ENCODE measurements at regions not wholly inside any gene's neighbourhood (a gene's known extent, or its start where the extent isn't known, plus 50 kb on each side); places are given as distances from the start of the nearest gene placed in this dataset.

DNA sequence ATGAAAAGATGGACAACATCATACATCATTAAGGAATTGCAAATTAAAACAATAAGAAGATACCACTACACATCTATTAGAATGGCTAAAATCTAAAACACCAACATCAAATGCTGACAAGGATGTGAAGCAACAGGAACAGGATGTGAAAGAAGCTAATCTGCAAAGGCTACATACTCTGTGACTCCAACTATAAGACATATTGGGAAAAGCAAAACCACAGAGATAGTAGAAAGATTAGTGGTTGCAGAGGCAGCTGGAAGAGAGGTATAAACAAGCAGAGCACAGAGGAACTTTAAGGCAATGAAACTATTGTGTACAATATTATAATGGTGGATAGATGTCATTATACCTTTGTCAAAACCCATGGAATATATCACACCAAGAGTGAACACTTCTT, 393.7 kb upstream of the RAB6C start:
- no peak for DNase-seq
- H3K4me3 ChIP-seq (ENCODE audit: low read depth, low read length), result no peak overlapping the region
- no peaks in the 10 kb centered on the region for H3K4me1 ChIP-seq
- H3K36me3 ChIP-seq, result no peaks in the 10 kb centered on the region
- no peaks in the 10 kb centered on the region for H3K9me3 ChIP-seq
- H3K27me3 ChIP-seq, result no peaks in the 10 kb centered on the region
- TF ChIP-seq, protein P1, sequence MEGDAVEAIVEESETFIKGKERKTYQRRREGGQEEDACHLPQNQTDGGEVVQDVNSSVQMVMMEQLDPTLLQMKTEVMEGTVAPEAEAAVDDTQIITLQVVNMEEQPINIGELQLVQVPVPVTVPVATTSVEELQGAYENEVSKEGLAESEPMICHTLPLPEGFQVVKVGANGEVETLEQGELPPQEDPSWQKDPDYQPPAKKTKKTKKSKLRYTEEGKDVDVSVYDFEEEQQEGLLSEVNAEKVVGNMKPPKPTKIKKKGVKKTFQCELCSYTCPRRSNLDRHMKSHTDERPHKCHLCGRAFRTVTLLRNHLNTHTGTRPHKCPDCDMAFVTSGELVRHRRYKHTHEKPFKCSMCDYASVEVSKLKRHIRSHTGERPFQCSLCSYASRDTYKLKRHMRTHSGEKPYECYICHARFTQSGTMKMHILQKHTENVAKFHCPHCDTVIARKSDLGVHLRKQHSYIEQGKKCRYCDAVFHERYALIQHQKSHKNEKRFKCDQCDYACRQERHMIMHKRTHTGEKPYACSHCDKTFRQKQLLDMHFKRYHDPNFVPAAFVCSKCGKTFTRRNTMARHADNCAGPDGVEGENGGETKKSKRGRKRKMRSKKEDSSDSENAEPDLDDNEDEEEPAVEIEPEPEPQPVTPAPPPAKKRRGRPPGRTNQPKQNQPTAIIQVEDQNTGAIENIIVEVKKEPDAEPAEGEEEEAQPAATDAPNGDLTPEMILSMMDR (IDR thresholded peaks at IDR 0.05; ENCODE audit: low read depth, low read length), result no peak

DNA sequence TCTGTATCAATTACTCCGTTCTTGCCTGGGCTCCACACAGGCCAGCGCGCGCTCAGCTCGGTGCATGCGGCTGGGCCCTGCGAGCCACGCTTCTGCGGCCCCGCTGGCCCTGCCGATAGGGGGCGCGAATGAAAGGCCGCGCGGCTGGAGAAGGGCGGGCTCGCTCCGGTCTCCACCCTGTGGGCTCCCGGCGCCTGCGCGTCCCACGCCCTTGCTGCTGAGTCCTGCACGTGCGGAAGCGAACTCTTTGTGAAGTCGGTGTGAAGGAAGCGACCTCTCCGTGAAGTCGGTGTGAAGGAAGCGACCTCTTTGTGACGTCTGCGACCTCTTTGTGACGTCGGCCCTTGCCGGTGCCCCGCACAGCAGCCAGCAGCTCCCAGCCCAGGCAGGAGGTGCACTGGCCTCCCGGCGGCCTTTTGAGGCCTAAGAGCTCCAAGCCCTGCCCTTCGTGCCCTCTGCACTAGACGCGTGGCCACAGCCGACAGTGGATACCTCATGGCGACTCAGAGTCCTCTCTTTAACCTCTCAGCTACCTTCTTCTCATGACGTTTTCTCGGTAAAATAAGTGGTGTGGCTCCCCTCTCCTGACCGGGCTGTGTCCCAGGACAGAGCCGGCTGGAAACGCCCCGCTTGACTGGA, 391.9 kb upstream of the RAB6C start:
- H3K4me1 ChIP-seq, result no peaks in the 10 kb centered on the region
- DNase-seq, result no peak
- no peaks in the 10 kb centered on the region for H3K36me3 ChIP-seq
- H3K4me3 ChIP-seq (ENCODE audit: low read depth, low read length), result no peak overlapping the region
- H3K9me3 ChIP-seq, result no peaks in the 10 kb centered on the region
- no peaks in the 10 kb centered on the region for H3K27me3 ChIP-seq
- TF ChIP-seq, protein P1 (IDR thresholded peaks at IDR 0.05; ENCODE audit: low read depth, low read length), result no peak

DNA sequence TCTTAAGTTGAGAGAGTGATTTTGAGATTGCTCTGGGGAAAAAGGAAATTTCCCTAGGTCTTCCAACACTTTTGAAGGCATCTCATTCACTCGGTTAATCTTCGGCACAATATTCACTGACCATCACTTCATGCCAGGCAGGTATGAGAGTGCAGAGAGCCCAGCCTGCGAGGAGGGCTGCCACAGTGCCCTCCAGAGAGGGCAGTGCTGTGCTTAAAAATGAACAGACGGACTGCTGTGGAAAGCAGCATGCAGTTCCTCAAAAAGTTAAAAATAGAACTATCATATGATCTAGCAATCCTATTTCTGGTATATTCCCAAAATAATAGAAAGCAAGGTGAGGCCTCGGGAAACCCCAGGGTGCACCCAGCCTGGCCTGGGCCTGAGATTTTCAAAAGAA, 374.9 kb upstream of the RAB6C start:
- no peaks in the 10 kb centered on the region for H3K36me3 ChIP-seq
- H3K9me3 ChIP-seq, result no peaks in the 10 kb centered on the region
- no peak for DNase-seq
- H3K4me3 ChIP-seq (ENCODE audit: low read depth, low read length), result no peak overlapping the region
- no peaks in the 10 kb centered on the region for H3K27me3 ChIP-seq
- H3K4me1 ChIP-seq, result no peaks in the 10 kb centered on the region
- TF ChIP-seq, protein P1 (IDR thresholded peaks at IDR 0.05; ENCODE audit: low read depth, low read length), result no peak

DNA sequence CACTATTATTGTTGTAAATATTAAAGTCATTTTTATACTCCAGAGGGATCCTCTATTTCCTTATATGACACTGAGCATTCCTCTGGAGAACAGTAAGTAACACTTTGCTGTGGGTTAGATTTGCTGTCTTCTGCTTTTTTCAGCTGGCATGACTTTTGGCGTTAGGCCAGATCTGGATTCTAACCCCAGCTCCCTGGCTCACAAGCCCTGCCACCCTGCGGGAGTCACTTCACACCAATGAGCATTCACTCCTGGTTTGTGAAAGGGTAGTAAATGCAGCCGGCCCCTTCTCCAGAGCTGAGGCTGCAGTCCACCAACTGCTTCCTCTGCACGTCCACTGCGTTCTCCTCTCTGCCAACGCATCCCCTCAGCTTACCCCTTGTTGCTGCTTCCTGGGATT, 373.8 kb upstream of the RAB6C start:
- H3K4me1 ChIP-seq, result no peaks in the 10 kb centered on the region
- H3K9me3 ChIP-seq, result no peaks in the 10 kb centered on the region
- no peak overlapping the region for H3K4me3 ChIP-seq (ENCODE audit: low read depth, low read length)
- no peaks in the 10 kb centered on the region for H3K36me3 ChIP-seq
- TF ChIP-seq, protein P1 (IDR thresholded peaks at IDR 0.05; ENCODE audit: low read depth, low read length), result no peak
- DNase-seq, result no peak
- no peaks in the 10 kb centered on the region for H3K27me3 ChIP-seq

DNA sequence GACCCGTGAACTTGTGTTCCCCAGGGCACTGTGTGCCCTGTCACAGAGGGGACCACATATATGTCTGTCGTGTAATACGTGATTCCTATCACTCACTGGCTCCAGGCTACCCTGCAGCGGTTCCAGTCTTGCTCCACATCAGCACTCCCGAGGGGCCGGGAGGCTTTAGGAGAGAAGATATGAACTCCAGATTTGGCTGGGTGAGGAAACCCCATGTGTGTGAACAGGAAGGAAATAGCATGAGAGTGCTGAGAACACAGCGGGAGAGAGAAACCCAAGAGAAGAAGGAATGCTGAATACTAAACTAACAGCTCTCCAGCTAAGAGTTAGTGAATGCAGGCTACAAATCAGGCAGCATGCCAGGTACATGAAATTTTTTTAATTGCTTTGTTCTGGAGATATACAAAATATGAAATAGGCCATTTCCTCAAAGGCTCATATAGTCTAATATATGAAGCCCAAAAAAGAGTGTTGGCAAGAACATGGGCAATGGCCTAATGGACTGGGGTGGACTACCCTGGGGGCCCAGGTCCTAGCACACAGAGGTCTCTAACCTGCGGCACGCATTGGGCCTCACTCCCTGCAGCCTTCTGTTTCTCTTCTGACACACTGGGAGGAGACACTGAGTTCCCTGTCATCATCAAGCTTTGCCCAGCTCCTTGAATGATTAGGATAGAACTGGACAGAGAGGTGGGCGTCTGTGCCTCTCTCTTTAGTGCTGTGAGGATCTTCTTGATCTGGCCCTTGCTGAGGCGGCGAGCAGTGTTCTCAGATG, 372.8 kb upstream of the RAB6C start:
- no peaks in the 10 kb centered on the region for H3K4me1 ChIP-seq
- H3K4me3 ChIP-seq (ENCODE audit: low read depth, low read length), result no peak overlapping the region
- no peak for DNase-seq
- H3K27me3 ChIP-seq, result no peaks in the 10 kb centered on the region
- H3K9me3 ChIP-seq, result no peaks in the 10 kb centered on the region
- no peaks in the 10 kb centered on the region for H3K36me3 ChIP-seq
- TF ChIP-seq, protein P1 (IDR thresholded peaks at IDR 0.05; ENCODE audit: low read depth, low read length), result no peak

DNA sequence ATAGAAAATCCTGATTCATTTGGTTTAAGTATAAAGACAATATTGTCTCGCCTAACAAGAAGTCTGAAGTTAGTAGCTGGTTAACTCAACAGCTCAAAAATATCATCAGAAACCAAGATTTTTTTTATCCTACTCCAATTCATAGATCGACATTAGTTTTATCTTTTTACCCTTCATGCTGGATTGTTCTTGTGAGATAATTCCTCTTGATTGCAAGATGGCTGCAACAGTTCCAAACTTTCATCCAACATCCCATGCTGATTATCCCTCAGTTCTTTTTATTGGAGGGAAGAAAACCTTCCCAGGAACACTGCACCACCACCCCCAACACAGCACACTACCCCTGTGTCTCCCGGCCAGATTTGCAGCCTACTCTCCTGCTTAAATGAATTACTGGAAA, 370.2 kb upstream of the RAB6C start:
- H3K27me3 ChIP-seq, result no peaks in the 10 kb centered on the region
- TF ChIP-seq, protein P1 (IDR thresholded peaks at IDR 0.05; ENCODE audit: low read depth, low read length), result no peak
- H3K36me3 ChIP-seq, result no peaks in the 10 kb centered on the region
- no peaks in the 10 kb centered on the region for H3K4me1 ChIP-seq
- H3K4me3 ChIP-seq (ENCODE audit: low read depth, low read length), result no peak overlapping the region
- no peak for DNase-seq
- no peaks in the 10 kb centered on the region for H3K9me3 ChIP-seq
